Transverse colon (tissue), 4 donors: ENCODE measurements at regions not wholly inside any gene's neighbourhood (a gene's known extent, or its start where the extent isn't known, plus 50 kb on each side); places are given as distances from the start of the nearest gene placed in this dataset.

Experiments
- DNase-seq: peaks from one replicate; pipeline ENCODE4 v3.0.0-alpha.2; 2019
- H3K27ac ChIP-seq, 4 donors: fragments of 200-600 bp; sonication (generic); 2 replicates each; pipeline ENCODE4 v1.5.1; 2016 to 2018; ENCODE audit warnings: inconsistent platforms in 4 of 4
- H3K27me3 ChIP-seq: fragments of 200-600 bp; sonication (generic); 2 replicates; pipeline ENCODE4 v1.5.1; 2017; ENCODE audit warnings: inconsistent platforms
- H3K36me3 ChIP-seq, 4 donors: fragments of 200-600 bp; sonication (generic); 2 replicates each; pipeline ENCODE4 v1.5.1; 2017 to 2019; ENCODE audit warnings: inconsistent platforms in 4 of 4
- H3K4me1 ChIP-seq, 4 donors: fragments of 200-600 bp; sonication (generic); 2 replicates each; pipeline ENCODE4 v1.5.1; 2017 to 2020; ENCODE audit warnings: inconsistent platforms in 4 of 4
- H3K4me3 ChIP-seq, 4 donors: fragments of 200-600 bp; sonication (generic); 1 replicate in 1 of 4; 2 replicates in 3 of 4; pipeline versions ENCODE4 v1.5.1 to v1.6.1; 2017 to 2019; ENCODE audit warnings: inconsistent platforms in 4 of 4
- H3K9me3 ChIP-seq, 2 donors: fragments of 200-600 bp; sonication (generic); 2 replicates each; pipeline ENCODE4 v1.5.1; 2017 to 2019; ENCODE audit warnings: inconsistent platforms in 2 of 2
- EP300 ChIP-seq: sonication (generic); formaldehyde crosslinking; IDR thresholded peaks from one replicate; pipeline ENCODE4 v1.6.1; 2017; ENCODE audit warnings: antibody characterized with exemption, low read depth
- POLR2A ChIP-seq: fragments of 450-650 bp; IDR thresholded peaks from one replicate; pipeline ENCODE4 v1.6.1; 2016; ENCODE audit warnings: antibody characterized with exemption, mild to moderate bottlenecking, moderate library complexity
- POLR2AphosphoS5 ChIP-seq, 3 donors: sonication (generic); formaldehyde crosslinking; IDR thresholded peaks; one replicate each; pipeline ENCODE4 v1.6.1; 2016; ENCODE audit warnings: antibody characterized with exemption in 3 of 3
- WGBS, 2 donors: methylation state at CpG; one replicate each; pipeline ENCODE4 v1.1.5; 2018; ENCODE audit warnings: low coverage in 1 of 2; 5-methylcytosine and 5-hydroxymethylcytosine counted together
- in situ Hi-C, 4 donors: fragments of 200-750 bp; cut with MboI; loops; one replicate each; pipeline versions ENCODE4 v1.15.0 to v1.15.1; 2017; ENCODE audit warnings: low sequenced_read_pairs in 3 of 4, low pct_ligation_motif_present in 1 of 4, low pct_unique_long_range_greater_than_20kb in 1 of 4
- intact Hi-C: fragments of 100-400 bp; cut with DNase I; formaldehyde crosslinking; loops from one replicate; pipeline ENCODE4 v1.15.1; 2023; ENCODE audit warnings: low total_unique reads
- TF ChIP-seq, protein P1 (sequence below), 5 experiments: fragments of 200-600 bp in 3 of 5; fragments of 450-650 bp in 2 of 5; sonication (generic) in 3 of 5; IDR thresholded peaks; 1 replicate in 2 of 5; 2 replicates in 3 of 5; pipeline ENCODE4 v1.5.1; 2016 to 2017; ENCODE audit warnings: antibody characterized with exemption in 5 of 5, inconsistent platforms in 3 of 5, mild to moderate bottlenecking in 2 of 5, moderate library complexity in 1 of 5

DNA sequence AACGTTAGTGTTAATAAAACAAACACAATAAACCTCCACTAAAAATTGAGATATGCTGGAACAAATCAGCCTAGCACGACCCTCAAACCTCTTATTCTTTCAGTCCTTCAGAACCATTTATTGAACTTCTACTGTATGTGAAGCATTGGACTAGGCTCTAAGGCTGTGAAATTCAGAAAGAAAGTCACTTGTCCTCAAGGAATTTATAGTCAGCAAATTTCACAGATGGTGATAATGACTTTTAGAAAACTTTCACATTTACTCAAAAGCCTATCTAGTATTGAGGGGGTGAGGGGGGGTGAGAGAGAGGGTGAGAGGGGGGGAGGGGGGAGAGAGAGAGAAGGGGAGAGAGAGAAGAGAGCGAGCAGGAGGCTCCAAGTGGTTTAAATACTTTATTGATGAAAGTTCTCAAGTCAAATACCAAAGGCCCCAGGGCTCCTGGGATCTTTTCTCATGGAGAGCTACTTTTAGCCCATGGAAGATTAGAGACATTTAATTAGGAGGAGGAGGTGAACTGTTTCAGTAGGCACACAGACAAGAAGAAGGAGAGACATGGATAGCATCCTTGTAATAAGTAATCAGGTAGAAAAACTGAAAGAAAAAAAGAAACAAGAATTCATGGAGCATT is 66.3 kb upstream of the SSX2IP start:
- H3K4me3 ChIP-seq, result no peak overlapping the region
- H3K9me3 ChIP-seq, result no peaks in the 10 kb centered on the region
- H3K27me3 ChIP-seq, result no peaks in the 10 kb centered on the region
- no peak overlapping the region for H3K27ac ChIP-seq
- 44 to 50% methylated on average over 3 of the region's 3 CpGs for WGBS, 2 donors
- no peak for TF ChIP-seq EP300
- TF ChIP-seq, protein P1, sequence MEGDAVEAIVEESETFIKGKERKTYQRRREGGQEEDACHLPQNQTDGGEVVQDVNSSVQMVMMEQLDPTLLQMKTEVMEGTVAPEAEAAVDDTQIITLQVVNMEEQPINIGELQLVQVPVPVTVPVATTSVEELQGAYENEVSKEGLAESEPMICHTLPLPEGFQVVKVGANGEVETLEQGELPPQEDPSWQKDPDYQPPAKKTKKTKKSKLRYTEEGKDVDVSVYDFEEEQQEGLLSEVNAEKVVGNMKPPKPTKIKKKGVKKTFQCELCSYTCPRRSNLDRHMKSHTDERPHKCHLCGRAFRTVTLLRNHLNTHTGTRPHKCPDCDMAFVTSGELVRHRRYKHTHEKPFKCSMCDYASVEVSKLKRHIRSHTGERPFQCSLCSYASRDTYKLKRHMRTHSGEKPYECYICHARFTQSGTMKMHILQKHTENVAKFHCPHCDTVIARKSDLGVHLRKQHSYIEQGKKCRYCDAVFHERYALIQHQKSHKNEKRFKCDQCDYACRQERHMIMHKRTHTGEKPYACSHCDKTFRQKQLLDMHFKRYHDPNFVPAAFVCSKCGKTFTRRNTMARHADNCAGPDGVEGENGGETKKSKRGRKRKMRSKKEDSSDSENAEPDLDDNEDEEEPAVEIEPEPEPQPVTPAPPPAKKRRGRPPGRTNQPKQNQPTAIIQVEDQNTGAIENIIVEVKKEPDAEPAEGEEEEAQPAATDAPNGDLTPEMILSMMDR (IDR thresholded peaks at IDR 0.05), result no peak
- no peak for DNase-seq
- in situ Hi-C loops, result loop anchor here (10.0 to 25.0 kb wide), 5 partner anchors 181 to 844 kb away; partner anchors contain the start of gene PRKACB (in 4 of the 4)
- H3K4me1 ChIP-seq, result peaks cover 0 to 6% (median 0%) of the 10 kb centered on the region in 4 donors
- intact Hi-C loops, result loop anchor here (10.0 kb wide), 2 partner anchors 82 to 322 kb away; no protein-coding TSS in a partner anchor
- no peaks in the 10 kb centered on the region for H3K36me3 ChIP-seq

DNA sequence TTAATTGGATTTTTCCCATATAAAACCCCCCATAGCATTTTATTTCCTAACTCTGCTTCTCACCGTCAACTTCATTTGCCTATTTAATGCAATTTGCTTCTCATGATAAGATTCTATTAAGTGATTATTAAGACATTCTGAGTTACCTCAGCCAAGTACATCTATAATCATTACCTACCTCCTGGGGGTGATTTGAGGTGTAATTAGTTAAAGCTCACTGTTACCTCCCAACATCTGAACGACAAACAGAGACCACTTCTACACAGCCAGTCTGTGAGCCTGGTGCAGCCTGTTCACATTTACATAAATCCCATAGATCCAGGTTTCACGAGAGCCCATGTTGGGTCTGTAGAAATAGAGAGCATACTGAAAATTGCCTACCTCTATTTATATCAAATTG is 65.7 kb upstream of the SSX2IP start:
- no peaks in the 10 kb centered on the region for H3K27me3 ChIP-seq
- H3K4me1 ChIP-seq, result peaks cover 0 to 6% (median 0%) of the 10 kb centered on the region in 4 donors
- in situ Hi-C loops, result loop anchor here (10.0 to 25.0 kb wide), 5 partner anchors 181 to 844 kb away; partner anchors contain the start of gene PRKACB (in 4 of the 4)
- no peak overlapping the region for H3K27ac ChIP-seq
- DNase-seq, result no peak
- H3K9me3 ChIP-seq, result no peaks in the 10 kb centered on the region
- TF ChIP-seq, protein P1 (IDR thresholded peaks at IDR 0.05), result no peak
- 82 to 93% methylated on average over 3 of the region's 3 CpGs for WGBS, 2 donors
- H3K4me3 ChIP-seq, result no peak overlapping the region
- no peaks in the 10 kb centered on the region for H3K36me3 ChIP-seq
- intact Hi-C loops, result loop anchor here (10.0 kb wide), 2 partner anchors 81 to 321 kb away; no protein-coding TSS in a partner anchor

DNA sequence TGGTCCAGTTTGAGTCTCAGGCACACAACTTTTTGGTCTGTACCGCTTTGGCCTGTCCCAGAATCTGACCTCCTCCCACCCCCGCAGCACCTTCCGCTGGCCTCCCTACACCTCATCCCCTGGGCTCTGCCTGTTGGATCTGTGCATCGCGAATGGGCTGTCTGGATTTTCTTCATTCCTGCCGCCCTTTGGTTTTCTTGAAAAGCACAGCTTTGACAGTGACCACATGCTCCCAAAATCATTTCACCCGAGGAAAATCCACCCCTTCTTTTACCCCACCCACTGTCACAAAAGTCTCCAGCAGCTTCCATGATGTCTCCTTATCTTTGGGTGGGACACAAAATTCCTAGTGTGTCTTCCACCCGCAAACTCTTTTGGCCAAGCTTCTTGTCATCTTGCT is 65.0 kb upstream of the SSX2IP start:
- Histone ChIP-seq H3K36me3 (no peaks in the 10 kb centered on the region), H3K4me1 (peaks cover 0 to 6% (median 0%) of the 10 kb centered on the region in 4 donors), H3K4me3 (no peak overlapping the region), H3K27ac (no peak overlapping the region), H3K9me3 (no peaks in the 10 kb centered on the region), H3K27me3 (no peaks in the 10 kb centered on the region)
- in situ Hi-C loops, result loop anchor here (10.0 to 25.0 kb wide), 5 partner anchors 182 to 843 kb away; partner anchors contain the start of gene PRKACB (in 4 of the 4)
- TF ChIP-seq, protein P1 (IDR thresholded peaks at IDR 0.05), result no peak
- TF ChIP-seq POLR2AphosphoS5 (IDR thresholded peaks at IDR 0.05) (no peak), POLR2A (no peak), EP300 (no peak)
- WGBS, 2 donors, result 90 to 97% methylated on average over 7 to 8 of the region's 8 CpGs
- no peak for DNase-seq
- intact Hi-C loops, result loop anchor here (10.0 kb wide), 2 partner anchors 80 to 320 kb away; no protein-coding TSS in a partner anchor

DNA sequence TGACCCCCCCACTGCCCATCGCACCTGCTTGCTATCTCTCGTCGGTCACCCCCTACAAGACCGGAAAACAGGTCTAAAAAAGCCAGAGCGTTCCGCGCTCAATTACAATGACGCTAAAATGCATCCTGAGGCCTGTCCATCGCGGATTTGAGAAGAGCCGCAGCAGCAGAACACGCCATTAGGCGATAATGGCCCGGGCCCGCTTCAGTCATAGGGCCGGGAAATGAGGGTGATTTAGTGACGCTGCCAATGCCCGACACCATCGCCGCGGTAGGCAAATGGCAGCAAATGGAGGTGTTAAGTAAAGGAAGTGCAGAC is 64.1 kb upstream of the SSX2IP start:
- H3K4me3 ChIP-seq, result no peak overlapping the region
- no peaks in the 10 kb centered on the region for H3K27me3 ChIP-seq
- 75 to 87% methylated on average over 21 of the region's 21 CpGs for WGBS, 2 donors
- in situ Hi-C loops (loop anchor here (10.0 to 25.0 kb wide), 5 partner anchors 183 to 842 kb away; partner anchors contain the start of gene PRKACB (in 4 of the 4)), intact Hi-C loops (loop anchor here (10.0 kb wide), 2 partner anchors 80 to 320 kb away; no protein-coding TSS in a partner anchor)
- H3K36me3 ChIP-seq, result no peaks in the 10 kb centered on the region
- TF ChIP-seq POLR2AphosphoS5 (IDR thresholded peaks at IDR 0.05) (no peak), EP300 (no peak), POLR2A (no peak)
- TF ChIP-seq, protein P1 (IDR thresholded peaks at IDR 0.05), result no peak
- no peak for DNase-seq
- H3K27ac ChIP-seq, result no peak overlapping the region
- H3K9me3 ChIP-seq, result no peaks in the 10 kb centered on the region
- peaks cover 0 to 6% (median 0%) of the 10 kb centered on the region in 4 donors for H3K4me1 ChIP-seq
